SK-N-MC (cell line): ENCODE measurements at regions not wholly inside any gene's neighbourhood (a gene's known extent, or its start where the extent isn't known, plus 50 kb on each side); places are given as distances from the start of the nearest gene placed in this dataset.

Experiments
- EZH2 ChIP-seq: fragments of 200-600 bp; sonication (generic); IDR thresholded peaks from one replicate; pipeline ENCODE4 v1.6.1; 2017; ENCODE audit warnings: antibody characterized with exemption
- FOXP2 ChIP-seq: optimal IDR thresholded peaks from 2 replicates; pipeline ENCODE3; 2011; ENCODE audit warnings: mild to moderate bottlenecking, moderate library complexity; ENCODE audit not compliant: insufficient read depth; ENCODE audit errors: extremely low read length, control extremely low read depth
- POLR2AphosphoS5 ChIP-seq: IDR thresholded peaks from 2 replicates; pipeline ENCODE4 v1.6.1; 2012; ENCODE audit warnings: mild to moderate bottlenecking, low read depth, low read length, borderline replicate concordance

- no peak for TF ChIP-seq EZH2
- no peak for TF ChIP-seq POLR2AphosphoS5
- TF ChIP-seq FOXP2: no peak
Measured at GRCh38 chr6:77038807-77039206, 424.5 kb downstream of the HTR1B start.
